ENCODE measurements at regions not wholly inside any gene's neighbourhood (a gene's known extent, or its start where the extent isn't known, plus 50 kb on each side); places are given as distances from the start of the nearest gene placed in this dataset.
A peak's percentile ranks its signal among the peaks of the same experiment; 100 is the strongest.

DNA sequence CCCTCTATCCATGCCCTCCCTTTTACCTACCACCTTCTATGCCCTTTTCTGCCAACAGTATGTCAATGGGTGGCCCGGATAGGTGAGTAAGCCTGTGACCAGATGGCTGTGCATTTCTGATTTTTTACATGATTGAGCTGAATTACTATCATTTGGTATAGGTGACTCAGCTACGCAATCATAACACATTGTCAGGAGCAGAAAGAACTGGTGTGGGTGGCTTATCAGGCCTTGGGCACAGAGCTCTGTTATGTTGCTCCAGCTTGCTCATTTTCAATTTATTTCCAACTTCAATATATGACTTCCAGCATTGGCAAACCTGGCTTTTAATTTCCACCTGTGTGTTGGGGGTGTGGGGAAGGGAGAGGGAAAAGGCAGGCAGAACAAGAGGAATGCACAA is 86.6 kb upstream of the AGBL1 start:
- H3K4me3 Mint-ChIP-seq = no peak overlapping the region
- Histone ChIP-seq H3K27ac (ENCODE audit: low read depth, low read length) (no peak overlapping the region), H3K4me1 (ENCODE audit: insufficient read depth, low read length) (no peaks in the 10 kb centered on the region), H3K4me3 (ENCODE audit: low read length in 2 of 2) (no peak overlapping the region), H3K27me3 (ENCODE audit: insufficient read depth, low read length) (no peaks in the 10 kb centered on the region), H3K9me3 (ENCODE audit: control insufficient read depth in 1 of 2, low read length in 2 of 2) (no peaks in the 10 kb centered on the region), H3K36me3 (ENCODE audit: insufficient read depth, low read length) (no peaks in the 10 kb centered on the region)
- no peak overlapping the region for H3K27ac Mint-ChIP-seq
- peaks cover 0 to 3% of the 10 kb centered on the region in 2 donors for H3K27me3 Mint-ChIP-seq
- POLR2A ChIA-PET (ENCODE audit: partially characterized antibody) = no interaction called here
- no peaks in the 10 kb centered on the region for H3K36me3 Mint-ChIP-seq
- intact Hi-C loops (cut with micrococcal nuclease) = no loop called here
- CTCF ChIA-PET (ENCODE audit: partially characterized antibody) = no interaction called here
- peaks cover 0 to 7% (median 1%) of the 10 kb centered on the region in 8 donors for H3K9me3 Mint-ChIP-seq
- H3K4me1 Mint-ChIP-seq = no peaks in the 10 kb centered on the region
- DNase-seq = no peak

DNA sequence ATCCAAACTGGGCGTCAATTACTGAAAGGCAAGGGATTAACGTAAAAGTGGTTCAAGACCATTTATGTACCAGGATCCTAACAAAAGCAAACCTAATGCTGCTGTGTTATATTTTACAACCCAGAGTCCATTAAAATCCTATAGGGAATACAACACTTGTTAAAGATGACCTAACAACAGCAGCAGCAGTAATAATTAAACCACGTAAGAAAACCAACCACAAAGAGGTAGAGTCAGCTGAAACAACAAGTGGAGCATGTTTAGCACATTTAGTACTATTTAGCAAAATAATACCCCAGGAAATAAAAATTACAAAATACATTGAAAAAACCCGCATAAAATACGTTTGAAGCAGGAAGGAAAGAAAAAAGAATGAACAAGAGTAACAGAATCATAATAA is 82.1 kb upstream of the AGBL1 start:
- Histone ChIP-seq H3K4me1 (ENCODE audit: insufficient read depth, low read length) (no peaks in the 10 kb centered on the region), H3K27me3 (ENCODE audit: insufficient read depth, low read length) (no peaks in the 10 kb centered on the region), H3K4me3 (ENCODE audit: low read length in 2 of 2) (no peak overlapping the region), H3K27ac (ENCODE audit: low read depth, low read length) (no peak overlapping the region), H3K9me3 (ENCODE audit: control insufficient read depth in 1 of 2, low read length in 2 of 2) (no peaks in the 10 kb centered on the region), H3K36me3 (ENCODE audit: insufficient read depth, low read length) (no peaks in the 10 kb centered on the region)
- H3K36me3 Mint-ChIP-seq = no peaks in the 10 kb centered on the region
- CTCF ChIA-PET (ENCODE audit: partially characterized antibody) = no interaction called here
- H3K27me3 Mint-ChIP-seq = peaks cover 2 to 8% of the 10 kb centered on the region in 2 donors
- POLR2A ChIA-PET (ENCODE audit: partially characterized antibody) = no interaction called here
- intact Hi-C loops (cut with micrococcal nuclease) = no loop called here
- DNase-seq = no peak
- no peak overlapping the region for H3K27ac Mint-ChIP-seq
- peaks cover 0 to 7% (median 0%) of the 10 kb centered on the region in 8 donors for H3K9me3 Mint-ChIP-seq
- H3K4me3 Mint-ChIP-seq = no peak overlapping the region
- H3K4me1 Mint-ChIP-seq = no peaks in the 10 kb centered on the region

DNA sequence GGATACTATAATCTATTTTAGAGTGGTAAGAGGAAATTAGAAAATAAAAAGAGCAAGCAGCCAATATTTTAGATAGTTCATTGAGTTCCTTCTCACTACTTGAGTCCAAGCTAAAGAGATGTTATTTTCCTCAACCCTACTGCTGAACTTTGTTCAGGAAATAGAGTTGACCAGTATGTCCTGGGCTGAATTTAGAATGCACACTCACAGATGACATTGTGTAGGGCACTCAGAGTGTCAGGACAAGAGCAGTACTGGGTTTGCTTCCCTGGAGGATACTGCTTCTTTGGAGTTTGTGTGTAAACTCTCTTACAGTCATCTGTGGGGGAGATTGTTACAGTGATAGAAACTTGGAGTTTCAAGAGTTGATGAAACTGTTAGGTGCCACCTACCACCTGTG is 80.0 kb upstream of the AGBL1 start:
- no peaks in the 10 kb centered on the region for H3K9me3 ChIP-seq (ENCODE audit: control insufficient read depth in 1 of 2, low read length in 2 of 2)
- no peaks in the 10 kb centered on the region for H3K4me1 Mint-ChIP-seq
- no peak overlapping the region for H3K27ac Mint-ChIP-seq
- peaks cover 11 to 13% of the 10 kb centered on the region in 2 donors for H3K27me3 Mint-ChIP-seq
- POLR2A ChIA-PET (ENCODE audit: partially characterized antibody) = no interaction called here
- no peak overlapping the region for H3K4me3 ChIP-seq (ENCODE audit: low read length in 2 of 2)
- CTCF ChIA-PET (ENCODE audit: partially characterized antibody) = no interaction called here
- H3K27ac ChIP-seq (ENCODE audit: low read depth, low read length) = no peak overlapping the region
- H3K36me3 ChIP-seq (ENCODE audit: insufficient read depth, low read length) = no peaks in the 10 kb centered on the region
- intact Hi-C loops (cut with micrococcal nuclease) = no loop called here
- no peak for DNase-seq
- no peaks in the 10 kb centered on the region for H3K27me3 ChIP-seq (ENCODE audit: insufficient read depth, low read length)
- no peak overlapping the region for H3K4me3 Mint-ChIP-seq
- peaks cover 0 to 5% (median 0%) of the 10 kb centered on the region in 8 donors for H3K9me3 Mint-ChIP-seq
- no peaks in the 10 kb centered on the region for H3K36me3 Mint-ChIP-seq
- no peaks in the 10 kb centered on the region for H3K4me1 ChIP-seq (ENCODE audit: insufficient read depth, low read length)

DNA sequence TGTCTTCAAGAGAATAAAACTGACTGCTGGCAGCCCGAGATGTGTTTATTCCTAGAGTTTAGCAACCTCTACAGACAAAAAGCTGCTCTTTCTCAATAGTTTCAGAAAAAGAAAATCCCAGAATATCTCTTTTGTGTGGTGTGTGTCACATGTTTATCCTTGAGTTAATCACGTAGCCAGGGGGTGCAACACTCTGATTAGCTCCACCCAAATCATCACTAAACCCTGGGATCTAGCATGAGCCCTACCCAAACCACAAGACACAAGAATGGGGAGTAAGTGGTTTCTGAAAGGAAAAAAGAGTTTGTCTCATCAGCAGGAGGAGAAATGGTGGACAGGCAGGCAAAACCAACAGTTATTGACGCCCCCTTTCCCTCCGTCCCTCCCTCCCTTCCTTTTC is 78.5 kb upstream of the AGBL1 start:
- Mint-ChIP-seq H3K9me3 (peaks cover 0 to 4% (median 0%) of the 10 kb centered on the region in 8 donors), H3K4me3 (no peak overlapping the region), H3K27me3 (peaks cover 13% of the 10 kb centered on the region in 2 donors), H3K36me3 (no peaks in the 10 kb centered on the region), H3K4me1 (no peaks in the 10 kb centered on the region), H3K27ac (no peak overlapping the region)
- POLR2A ChIA-PET (ENCODE audit: partially characterized antibody) = no interaction called here
- Histone ChIP-seq H3K27ac (ENCODE audit: low read depth, low read length) (no peak overlapping the region), H3K36me3 (ENCODE audit: insufficient read depth, low read length) (no peaks in the 10 kb centered on the region), H3K9me3 (ENCODE audit: control insufficient read depth in 1 of 2, low read length in 2 of 2) (no peaks in the 10 kb centered on the region), H3K4me3 (ENCODE audit: low read length in 2 of 2) (no peak overlapping the region), H3K27me3 (ENCODE audit: insufficient read depth, low read length) (no peaks in the 10 kb centered on the region), H3K4me1 (ENCODE audit: insufficient read depth, low read length) (no peaks in the 10 kb centered on the region)
- no peak for DNase-seq
- intact Hi-C loops (cut with micrococcal nuclease) = no loop called here
- CTCF ChIA-PET (ENCODE audit: partially characterized antibody) = no interaction called here

DNA sequence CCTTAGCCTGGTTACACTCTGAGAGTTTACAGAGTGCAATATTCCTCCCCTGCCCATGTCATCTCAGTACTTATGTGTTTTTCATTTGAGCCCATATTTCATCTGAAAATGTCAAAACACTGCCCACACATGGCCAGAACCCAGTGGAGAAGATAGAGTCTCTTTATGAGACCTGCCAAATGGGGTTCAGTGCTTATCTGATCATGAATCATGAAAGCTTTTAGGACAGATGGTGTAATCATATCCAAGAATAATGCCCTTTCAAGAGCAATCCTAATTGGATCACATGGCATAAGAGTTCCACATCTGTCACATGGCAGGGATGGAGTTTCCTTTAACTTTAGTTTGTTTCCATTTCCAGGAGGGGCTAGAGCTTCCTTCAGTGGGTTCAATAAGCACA is 77.2 kb upstream of the AGBL1 start:
- POLR2A ChIA-PET (ENCODE audit: partially characterized antibody) = no interaction called here
- Mint-ChIP-seq H3K9me3 (peaks cover 0 to 1% (median 0%) of the 10 kb centered on the region in 8 donors), H3K4me3 (no peak overlapping the region), H3K36me3 (no peaks in the 10 kb centered on the region), H3K27me3 (peaks cover 13 to 14% of the 10 kb centered on the region in 2 donors), H3K27ac (no peak overlapping the region), H3K4me1 (no peaks in the 10 kb centered on the region)
- DNase-seq = no peak
- CTCF ChIA-PET (ENCODE audit: partially characterized antibody) = no interaction called here
- intact Hi-C loops (cut with micrococcal nuclease) = no loop called here
- H3K27ac ChIP-seq (ENCODE audit: low read depth, low read length) = no peak overlapping the region
- no peaks in the 10 kb centered on the region for H3K4me1 ChIP-seq (ENCODE audit: insufficient read depth, low read length)
- H3K36me3 ChIP-seq (ENCODE audit: insufficient read depth, low read length) = no peaks in the 10 kb centered on the region
- H3K9me3 ChIP-seq (ENCODE audit: control insufficient read depth in 1 of 2, low read length in 2 of 2) = no peaks in the 10 kb centered on the region
- no peaks in the 10 kb centered on the region for H3K27me3 ChIP-seq (ENCODE audit: insufficient read depth, low read length)
- no peak overlapping the region for H3K4me3 ChIP-seq (ENCODE audit: low read length in 2 of 2)

DNA sequence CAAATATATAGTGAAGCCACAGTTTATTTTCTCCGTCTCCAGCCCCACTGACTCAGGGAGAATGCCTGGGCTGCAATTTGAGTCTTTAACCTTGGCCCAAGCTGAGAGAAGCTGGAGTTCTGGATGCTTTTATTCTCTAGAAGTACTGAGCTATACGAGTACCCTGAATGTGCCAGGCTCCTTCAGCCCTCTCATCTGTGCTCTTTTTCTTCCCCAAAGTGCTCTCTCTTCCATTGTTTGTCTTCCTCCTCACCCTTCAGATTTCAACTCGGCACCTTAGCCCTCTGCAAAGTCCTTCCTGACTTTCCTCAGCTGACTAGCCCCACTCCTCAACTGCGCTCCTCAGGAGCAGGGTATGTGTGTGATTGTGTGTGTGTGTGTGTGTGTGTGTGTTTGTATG is 75.6 kb upstream of the AGBL1 start:
- DNase-seq = no peak
- Histone ChIP-seq H3K36me3 (ENCODE audit: insufficient read depth, low read length) (no peaks in the 10 kb centered on the region), H3K4me3 (ENCODE audit: low read length in 2 of 2) (no peak overlapping the region), H3K4me1 (ENCODE audit: insufficient read depth, low read length) (no peaks in the 10 kb centered on the region), H3K27me3 (ENCODE audit: insufficient read depth, low read length) (no peaks in the 10 kb centered on the region), H3K27ac (ENCODE audit: low read depth, low read length) (no peak overlapping the region), H3K9me3 (ENCODE audit: control insufficient read depth in 1 of 2, low read length in 2 of 2) (no peaks in the 10 kb centered on the region)
- no peak overlapping the region for H3K27ac Mint-ChIP-seq
- H3K4me3 Mint-ChIP-seq = no peak overlapping the region
- CTCF ChIA-PET (ENCODE audit: partially characterized antibody) = no interaction called here
- POLR2A ChIA-PET (ENCODE audit: partially characterized antibody) = no interaction called here
- no peaks in the 10 kb centered on the region for H3K4me1 Mint-ChIP-seq
- H3K36me3 Mint-ChIP-seq = no peaks in the 10 kb centered on the region
- intact Hi-C loops (cut with micrococcal nuclease) = no loop called here
- peaks cover 13 to 14% of the 10 kb centered on the region in 2 donors for H3K27me3 Mint-ChIP-seq
- H3K9me3 Mint-ChIP-seq = peaks cover 0 to 5% (median 0%) of the 10 kb centered on the region in 8 donors

DNA sequence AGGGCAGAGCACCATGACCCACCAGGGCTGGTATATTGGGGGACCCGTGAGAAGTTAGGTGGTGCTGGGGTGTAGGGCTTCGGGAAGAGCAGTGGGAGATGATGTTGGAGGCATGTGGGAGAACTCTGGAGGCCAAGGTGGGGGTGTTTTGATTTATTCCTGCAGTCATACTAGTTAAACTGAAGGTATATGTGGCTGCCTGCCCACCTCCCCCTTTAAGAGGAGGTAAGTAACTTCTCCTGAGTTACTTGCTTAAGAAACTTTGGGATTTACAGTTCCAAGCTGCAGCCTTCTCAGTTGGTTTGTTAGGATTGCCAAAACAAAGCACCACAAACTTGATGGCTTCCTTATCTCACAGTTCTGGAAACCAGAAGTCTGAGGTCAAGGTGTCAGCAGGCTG is 73.1 kb upstream of the AGBL1 start:
- intact Hi-C loops (cut with micrococcal nuclease) = no loop called here
- H3K27ac Mint-ChIP-seq = no peak overlapping the region
- H3K9me3 ChIP-seq (ENCODE audit: control insufficient read depth in 1 of 2, low read length in 2 of 2) = no peaks in the 10 kb centered on the region
- H3K4me1 Mint-ChIP-seq = no peaks in the 10 kb centered on the region
- H3K36me3 ChIP-seq (ENCODE audit: insufficient read depth, low read length) = no peaks in the 10 kb centered on the region
- H3K4me1 ChIP-seq (ENCODE audit: insufficient read depth, low read length) = no peaks in the 10 kb centered on the region
- H3K27me3 Mint-ChIP-seq = peaks cover 12 to 14% of the 10 kb centered on the region in 2 donors
- no peak for DNase-seq
- H3K27me3 ChIP-seq (ENCODE audit: insufficient read depth, low read length) = no peaks in the 10 kb centered on the region
- no peak overlapping the region for H3K4me3 Mint-ChIP-seq
- H3K27ac ChIP-seq (ENCODE audit: low read depth, low read length) = no peak overlapping the region
- peaks cover 0 to 5% (median 0%) of the 10 kb centered on the region in 8 donors for H3K9me3 Mint-ChIP-seq
- ChIA-PET POLR2A (ENCODE audit: partially characterized antibody) (no interaction called here), CTCF (ENCODE audit: partially characterized antibody) (no interaction called here)
- no peak overlapping the region for H3K4me3 ChIP-seq (ENCODE audit: low read length in 2 of 2)
- no peaks in the 10 kb centered on the region for H3K36me3 Mint-ChIP-seq

DNA sequence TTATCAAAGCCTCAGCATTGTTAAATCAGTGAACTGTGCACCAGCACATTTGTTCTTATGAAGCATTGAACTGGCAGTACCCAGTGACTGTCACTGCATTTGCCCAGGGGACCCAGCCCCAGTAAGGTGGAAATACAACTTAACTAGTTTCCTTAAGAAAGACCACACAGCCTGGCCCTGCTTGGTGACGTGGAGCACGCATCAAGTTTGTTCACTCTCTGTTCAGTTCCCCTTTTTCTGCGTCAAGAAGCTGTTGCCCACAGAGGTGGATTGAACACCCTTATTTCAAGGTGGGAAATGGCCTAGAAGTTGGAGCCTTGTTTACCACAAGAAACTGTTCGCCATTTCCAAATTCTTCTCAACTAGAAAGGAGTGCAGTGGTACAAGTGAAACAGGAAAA is 69.9 kb upstream of the AGBL1 start:
- no peak for DNase-seq
- H3K9me3 ChIP-seq (ENCODE audit: control insufficient read depth in 1 of 2, low read length in 2 of 2) = no peaks in the 10 kb centered on the region
- intact Hi-C loops (cut with micrococcal nuclease) = no loop called here

More for the DNA sequence above, 69.9 kb upstream of the AGBL1 start:
- Mint-ChIP-seq H3K27me3 (peaks cover 2 to 6% of the 10 kb centered on the region in 2 donors), H3K4me3 (no peak overlapping the region), H3K4me1 (no peaks in the 10 kb centered on the region), H3K36me3 (no peaks in the 10 kb centered on the region), H3K27ac (peak overlapping the region in 1 of 7 donors; percentile 22), H3K9me3 (peaks cover 0 to 5% (median 0%) of the 10 kb centered on the region in 8 donors)
- ChIA-PET CTCF (ENCODE audit: partially characterized antibody) (no interaction called here), POLR2A (ENCODE audit: partially characterized antibody) (no interaction called here)
- no peaks in the 10 kb centered on the region for H3K4me1 ChIP-seq (ENCODE audit: insufficient read depth, low read length)
- H3K36me3 ChIP-seq (ENCODE audit: insufficient read depth, low read length) = no peaks in the 10 kb centered on the region
- no peak overlapping the region for H3K4me3 ChIP-seq (ENCODE audit: low read length in 2 of 2)
- no peaks in the 10 kb centered on the region for H3K27me3 ChIP-seq (ENCODE audit: insufficient read depth, low read length)
- no peak overlapping the region for H3K27ac ChIP-seq (ENCODE audit: low read depth, low read length)

Measured in CD4-positive, alpha-beta memory T cell (primary cell).